ENCODE measurements at regions not wholly inside any gene's neighbourhood (a gene's known extent, or its start where the extent isn't known, plus 50 kb on each side); places are given as distances from the start of the nearest gene placed in this dataset.
"Not testable (repeated sequence)": the region's sequence is repeated elsewhere in the genome, so short reads cannot be mapped to it uniquely, and the experiment has no call there.

- H3K27ac ChIP-seq = not testable (repeated sequence)
These were observed 168.4 kb downstream of the CWH43 start for GRCh38 chr4:49154308-49155103.

GRCh38 chr4:49155270-49155669 lies 169.2 kb downstream of the CWH43 start:
- not testable (repeated sequence) for H3K27ac ChIP-seq

- H3K27ac ChIP-seq = not testable (repeated sequence)
These were observed 170.2 kb downstream of the CWH43 start for GRCh38 chr4:49156309-49156708.

- H3K27ac ChIP-seq = not testable (repeated sequence)
These were observed 171.6 kb downstream of the CWH43 start for GRCh38 chr4:49157630-49158029.

GRCh38 chr4:49161111-49161541 lies 175.1 kb downstream of the CWH43 start:
- H3K27ac ChIP-seq = not testable (repeated sequence)

GRCh38 chr4:49164916-49165315 lies 178.8 kb downstream of the CWH43 start:
- not testable (repeated sequence) for H3K27ac ChIP-seq

- H3K27ac ChIP-seq = not testable (repeated sequence)
These were observed 191.8 kb downstream of the CWH43 start for GRCh38 chr4:49177847-49178246.

- H3K27ac ChIP-seq = not testable (repeated sequence)
These were observed 195.0 kb downstream of the CWH43 start for GRCh38 chr4:49181088-49181487.

GRCh38 chr4:49211396-49212194 lies 225.5 kb downstream of the CWH43 start:
- H3K27ac ChIP-seq = not testable (repeated sequence)

GRCh38 chr4:49213250-49213649 lies 227.2 kb downstream of the CWH43 start:
- not testable (repeated sequence) for H3K27ac ChIP-seq

GRCh38 chr4:49213750-49214149 lies 227.7 kb downstream of the CWH43 start:
- not testable (repeated sequence) for H3K27ac ChIP-seq

GRCh38 chr4:49214453-49215081 lies 228.5 kb downstream of the CWH43 start:
- H3K27ac ChIP-seq = not testable (repeated sequence)

GRCh38 chr4:49215082-49215479 lies 229.0 kb downstream of the CWH43 start:
- not testable (repeated sequence) for H3K27ac ChIP-seq

- not testable (repeated sequence) for H3K27ac ChIP-seq
These were observed 230.5 kb downstream of the CWH43 start for GRCh38 chr4:49216606-49217005.

- no peak overlapping the region for H3K27ac ChIP-seq
- TF ChIP-seq ZFX (IDR thresholded peaks at IDR 0.05; ENCODE audit: borderline replicate concordance) (no peak), CTCF (IDR thresholded peaks at IDR 0.05) (no peak)
These were observed 231.4 kb downstream of the CWH43 start for GRCh38 chr4:49217492-49217891.

- not testable (repeated sequence) for H3K27ac ChIP-seq
These were observed 232.0 kb downstream of the CWH43 start for GRCh38 chr4:49218094-49218493.

GRCh38 chr4:49218931-49219330 lies 232.9 kb downstream of the CWH43 start:
- not testable (repeated sequence) for H3K27ac ChIP-seq

GRCh38 chr4:49219489-49220225 lies 233.6 kb downstream of the CWH43 start:
- not testable (repeated sequence) for H3K27ac ChIP-seq
